K562 (cell line): ENCODE measurements at regions not wholly inside any gene's neighbourhood (a gene's known extent, or its start where the extent isn't known, plus 50 kb on each side); places are given as distances from the start of the nearest gene placed in this dataset.

Experiments used
- ATAC-seq: fragments of 200-7000 bp; cut with Tn5 transposase; 3 replicates; pipeline ENCODE4 v1.9.1; 2020; ENCODE audit warnings: moderate library complexity
- BruUV-seq: library from RNA; stranded (reverse); fragments of 400-500 nt; replicated peaks from 2 replicates; lab custom pipeline; 2021; lab: Mats Ljungman, UMichigan
- CTCF ChIA-PET: fragments of 300-600 bp; formaldehyde crosslinking; extraction: SDS; loops from one replicate; lab custom pipeline; 2021; ENCODE audit warnings: low intra/inter-chr PET ratio; lab: Yijun Ruan, JAX
- POLR2A ChIA-PET: fragments of 300-600, 350-650 bp; sonication (Branson Sonifier 250); formaldehyde crosslinking; extraction: SDS; loops from one replicate; lab custom pipeline; 2021; ENCODE audit warnings: antibody characterized with exemption, inconsistent platforms; lab: Yijun Ruan, JAX
- DNase-seq, 4 experiments: peaks; one replicate each; pipeline versions ENCODE4 v3.0.0 to v3.0.0-alpha.2; 2011 to 2018; ENCODE audit warnings: low spot score in 3 of 4, mixed read lengths in 3 of 4; ENCODE audit errors: extremely low read depth in 1 of 4
- FAIRE-seq: peaks from 2 replicates; lab custom pipeline; 2011; peaks lifted over from hg19 to GRCh38; lab: Jason Lieb, UNC
- H2AFZ ChIP-seq: 2 replicates; pipeline ENCODE4 v1.6.0; 2011; ENCODE audit warnings: low read depth, low read length, control low read depth, inconsistent platforms
- H3K27ac ChIP-seq: fragments of 200-600 bp; 3 replicates; pipeline ENCODE4 v1.8.0; 2011; ENCODE audit warnings: low read depth, mild to moderate bottlenecking, control low read depth, inconsistent platforms, low read length, moderate library complexity, mixed read lengths; ENCODE audit errors: extremely low read depth
- H3K27me3 ChIP-seq, 2 experiments: fragments of 300-600 bp in 1 of 2; 2 replicates in 1 of 2; 3 replicates in 1 of 2; pipeline versions ENCODE4 v1.6.0 to v1.8.0; 2011; ENCODE audit warnings: inconsistent platforms in 2 of 2, low read length in 2 of 2, mild to moderate bottlenecking in 1 of 2, mixed read lengths in 1 of 2, moderate library complexity in 1 of 2; ENCODE audit not compliant: control insufficient read depth in 2 of 2, insufficient read depth in 2 of 2
- H3K36me3 ChIP-seq: fragments of 300-600 bp; 3 replicates; pipeline ENCODE4 v1.8.0; 2011; ENCODE audit warnings: mild to moderate bottlenecking, low read length, inconsistent platforms; ENCODE audit not compliant: control insufficient read depth, insufficient read depth
- H3K4me1 ChIP-seq, 2 experiments: fragments of 200-600 bp in 1 of 2; replicated peaks in 1 of 2; 2 replicates in 1 of 2; 3 replicates in 1 of 2; pipeline versions ENCODE4 v1.5.1 to v1.8.0; 2011; ENCODE audit warnings: inconsistent platforms in 2 of 2, low read length in 2 of 2, mild to moderate bottlenecking in 1 of 2, mixed read lengths in 1 of 2, moderate library complexity in 1 of 2; ENCODE audit not compliant: control insufficient read depth in 2 of 2, insufficient read depth in 2 of 2
- H3K4me2 ChIP-seq: 2 replicates; pipeline ENCODE4 v1.6.1; 2011; ENCODE audit warnings: low read length, control low read depth, inconsistent platforms, mixed read lengths; ENCODE audit not compliant: insufficient read depth
- H3K4me3 ChIP-seq: fragments of 200-600 bp; sonication (generic), shearing (Covaris generic); 2 replicates; pipeline ENCODE4 v1.5.1; 2016; ENCODE audit warnings: control low read depth, inconsistent platforms
- H3K79me2 ChIP-seq: fragments of 200-600 bp; 3 replicates; pipeline ENCODE4 v1.8.0; 2011; ENCODE audit warnings: low read length, inconsistent platforms; ENCODE audit not compliant: control insufficient read depth, insufficient read depth
- H3K9ac ChIP-seq, 2 experiments: 2 replicates each; pipeline versions ENCODE4 v1.6.0 to v1.6.1; 2011; ENCODE audit warnings: low read depth in 2 of 2, low read length in 2 of 2, control low read depth in 1 of 2, inconsistent platforms in 1 of 2, mild to moderate bottlenecking in 1 of 2, mixed read lengths in 1 of 2; ENCODE audit not compliant: insufficient read depth in 1 of 2
- H3K9me1 ChIP-seq: one replicate; pipeline ENCODE4 v1.6.0; 2011; ENCODE audit warnings: inconsistent platforms, mild to moderate bottlenecking, low read length, moderate library complexity; ENCODE audit not compliant: control insufficient read depth, insufficient read depth
- H3K9me3 ChIP-seq: replicated peaks from 2 replicates; pipeline ENCODE4 v1.5.1; 2011; ENCODE audit warnings: low read depth, low read length, inconsistent platforms; ENCODE audit not compliant: control insufficient read depth, insufficient read depth
- H4K20me1 ChIP-seq: replicated peaks from 2 replicates; pipeline ENCODE4 v1.6.1; 2011; ENCODE audit warnings: low read length, inconsistent platforms, mixed read lengths; ENCODE audit not compliant: control insufficient read depth, insufficient read depth
- C11orf30 ChIP-seq: fragments of 450-650 bp; IDR thresholded peaks from 2 replicates; pipeline ENCODE4 v1.6.1; 2016; ENCODE audit warnings: low read depth, mild to moderate bottlenecking
- MAFF ChIP-seq: IDR thresholded peaks from 2 replicates; pipeline ENCODE4 v1.6.1; 2012; ENCODE audit warnings: low read length, improper control_type of control experiment
- MAFG ChIP-seq: fragments of 450-650 bp; conservative IDR thresholded peaks from 2 replicates; pipeline ENCODE4 v1.6.1; 2016; ENCODE audit warnings: missing genetic modification characterization, missing compliant biosample characterization
- MAFK ChIP-seq: IDR thresholded peaks from 2 replicates; pipeline ENCODE4 v1.6.1; 2011; ENCODE audit warnings: low read length, improper control_type of control experiment
- NELFE ChIP-seq: IDR thresholded peaks from 2 replicates; pipeline ENCODE4 v1.6.1; 2011; ENCODE audit warnings: mild to moderate bottlenecking; ENCODE audit not compliant: insufficient read depth, insufficient read length
- SMAD4 ChIP-seq: fragments of 250-450 bp; sonication (Bioruptor Pico); conservative IDR thresholded peaks from 2 replicates; pipeline ENCODE4 v1.8.0; 2021; ENCODE audit warnings: inconsistent platforms, mild to moderate bottlenecking, moderate library complexity
- TFAP4 ChIP-seq: sonication (generic); formaldehyde crosslinking; IDR thresholded peaks from 2 replicates; pipeline ENCODE4 v1.8.0; 2022; ENCODE audit warnings: missing genetic modification reagents, mild to moderate bottlenecking, moderate library complexity, borderline replicate concordance
- ZNF184 ChIP-seq: sonication (generic); formaldehyde crosslinking; IDR thresholded peaks from 2 replicates; pipeline ENCODE4 v1.5.0; 2020; ENCODE audit warnings: missing genetic modification reagents
- ZNF316 ChIP-seq: fragments of 450-650 bp; IDR thresholded peaks from 2 replicates; pipeline ENCODE4 v1.6.1; 2016
- ZNF639 ChIP-seq, 2 experiments: fragments of 200-800 bp in 1 of 2; sonication (Bioruptor generic) in 1 of 2; sonication (generic) in 1 of 2; formaldehyde crosslinking in 1 of 2; IDR thresholded peaks in 1 of 2; conservative IDR thresholded peaks in 1 of 2; 2 replicates each; pipeline versions ENCODE4 v1.5.0 to v1.6.1; 2016 to 2020; ENCODE audit warnings: missing compliant biosample characterization in 1 of 2, missing genetic modification characterization in 1 of 2, missing genetic modification reagents in 1 of 2
- in situ Hi-C: fragments of 300-500 bp; cut with MboI; formaldehyde crosslinking; loops from 4 replicates; pipeline ENCODE4 v1.15.0; 2018; ENCODE audit warnings: inconsistent platforms, mixed read lengths
- intact Hi-C: fragments of 100-400 bp; cut with micrococcal nuclease; formaldehyde crosslinking; loops from 2 replicates; pipeline ENCODE4 v1.14.2; 2022

GRCh38 chr7:13288516-13288915, 601.1 kb downstream of the ARL4A start:
- Histone ChIP-seq H3K9ac (no peak overlapping the region), H3K27me3 (no peaks in the 10 kb centered on the region), H3K79me2 (no peaks in the 10 kb centered on the region), H3K4me3 (no peak overlapping the region), H3K9me3 (no peaks in the 10 kb centered on the region), H3K4me1 (no peaks in the 10 kb centered on the region), H3K9me1 (no peaks in the 10 kb centered on the region), H2AFZ (no peak overlapping the region), H3K4me2 (no peak overlapping the region), H4K20me1 (no peaks in the 10 kb centered on the region), H3K36me3 (no peaks in the 10 kb centered on the region), H3K27ac (no peak overlapping the region)
- peak; percentile 92 for TF ChIP-seq MAFF
- TF ChIP-seq NELFE = no peak
- TF ChIP-seq SMAD4 (CRISPR knock-in tag) = no peak
- TF ChIP-seq MAFK = peak; percentile 97
- TF ChIP-seq MAFG = peak; percentile 83
- peak; percentile 72 for TF ChIP-seq C11orf30
- peak; percentile 86 for TF ChIP-seq ZNF316
- ChIA-PET CTCF (no interaction called here), POLR2A (no interaction called here)
- BruUV-seq = no TSS peak
- in situ Hi-C loops = loop anchor here (10.0 kb wide), 1 partner anchor 1166 kb away; no protein-coding TSS in a partner anchor
- intact Hi-C loops = loop anchor here (10.0 kb wide), 1 partner anchor 1726 kb away; no protein-coding TSS in a partner anchor
- FAIRE-seq = no peak
- DNase-seq = no peak
- ATAC-seq = no peak

GRCh38 chr7:13290975-13291374, 603.5 kb downstream of the ARL4A start:
- TF ChIP-seq ZNF639 (CRISPR knock-in tag; conservative IDR thresholded peaks at IDR 0.05 in 1 of 2, IDR thresholded peaks at IDR 0.05 in 1 of 2) = no peak
- TF ChIP-seq TFAP4 (CRISPR knock-in tag) = no peak
- no peak for TF ChIP-seq ZNF184 (CRISPR knock-in tag)
- TF ChIP-seq, all 486 proteins: peak for 0
- Histone ChIP-seq H2AFZ (no peak overlapping the region), H3K79me2 (no peaks in the 10 kb centered on the region), H3K4me2 (no peak overlapping the region), H4K20me1 (no peaks in the 10 kb centered on the region), H3K4me3 (no peak overlapping the region), H3K27me3 (no peaks in the 10 kb centered on the region), H3K27ac (no peak overlapping the region), H3K9me1 (no peaks in the 10 kb centered on the region), H3K4me1 (no peaks in the 10 kb centered on the region), H3K9ac (no peak overlapping the region), H3K36me3 (no peaks in the 10 kb centered on the region), H3K9me3 (no peaks in the 10 kb centered on the region)
- no TSS peak for BruUV-seq
- ChIA-PET POLR2A (no interaction called here), CTCF (interaction anchor here (0.6 to 0.7 kb wide), 2 partner anchors 13 to 1725 kb away, joined by 3 read pairs; no protein-coding TSS in a partner anchor)
- in situ Hi-C loops = no loop called here
- ATAC-seq = no peak
- FAIRE-seq = no peak
- no peak for DNase-seq
- intact Hi-C loops = no loop called here
